Keratinocyte (primary cell): ENCODE measurements at regions not wholly inside any gene's neighbourhood (a gene's known extent, or its start where the extent isn't known, plus 50 kb on each side); places are given as distances from the start of the nearest gene placed in this dataset.

Experiments used
- CTCF ChIP-seq, 3 experiments: IDR thresholded peaks in 1 of 3; conservative IDR thresholded peaks in 1 of 3; optimal IDR thresholded peaks in 1 of 3; 2 replicates in 2 of 3; 3 replicates in 1 of 3; pipeline versions ENCODE3 to v1.5.1; 2011; ENCODE audit warnings: low read length in 3 of 3, mild to moderate bottlenecking in 3 of 3, moderate library complexity in 2 of 3, control low read depth in 1 of 3, inconsistent platforms in 1 of 3; ENCODE audit not compliant: insufficient read depth in 2 of 3; ENCODE audit errors: extremely low read depth in 1 of 3
- EZH2 ChIP-seq: IDR thresholded peaks from one replicate; pipeline ENCODE4 v1.6.1; 2012; ENCODE audit warnings: inconsistent platforms, mild to moderate bottlenecking, low read length, moderate library complexity

GRCh38 chr7:38066391-38066790 lies 111.7 kb upstream of the STARD3NL start:
- TF ChIP-seq CTCF (optimal IDR thresholded peaks at IDR 0.05 in 1 of 3, IDR thresholded peaks at IDR 0.05 in 1 of 3, conservative IDR thresholded peaks at IDR 0.05 in 1 of 3; ENCODE audit: extremely low read depth in 1 of 3, insufficient read depth in 2 of 3, low read length in 3 of 3) (no peak), EZH2 (no peak)
